HG03442 (cell line): ENCODE measurements at regions not wholly inside any gene's neighbourhood (a gene's known extent, or its start where the extent isn't known, plus 50 kb on each side); places are given as distances from the start of the nearest gene placed in this dataset.

Source experiments
- ATAC-seq: cut with Tn5 transposase; IDR thresholded peaks from one replicate; pipeline ENCODE4 v1.9.1; 2021; ENCODE audit warnings: mild to moderate bottlenecking, moderate library complexity; ENCODE audit not compliant: unreplicated experiment

GRCh38 chr2:136062066-136062837 lies 55.7 kb downstream of the CXCR4 start:
- ATAC-seq: no peak

- no peak for ATAC-seq
Observed at GRCh38 chr2:136060416-136060815, 57.5 kb downstream of the CXCR4 start.

- peak; percentile 35 for ATAC-seq
Observed at GRCh38 chr2:136059036-136059472, 58.9 kb downstream of the CXCR4 start.

- ATAC-seq: no peak
Observed at GRCh38 chr2:136058262-136058661, 59.7 kb downstream of the CXCR4 start.

- ATAC-seq: no peak
Observed at GRCh38 chr2:136057802-136058140, 60.2 kb downstream of the CXCR4 start.

GRCh38 chr2:136057023-136057801 lies 60.7 kb downstream of the CXCR4 start:
- peak; percentile 35 for ATAC-seq

- ATAC-seq: peak; percentile 27
Observed at GRCh38 chr2:136055929-136056688, 61.8 kb downstream of the CXCR4 start.

- no peak for ATAC-seq
Observed at GRCh38 chr2:136054856-136055255, 63.1 kb downstream of the CXCR4 start.

GRCh38 chr2:136052369-136053362 lies 65.3 kb downstream of the CXCR4 start:
- ATAC-seq: peak; percentile 46

- ATAC-seq: no peak
Observed at GRCh38 chr2:136051725-136052048, 66.3 kb upstream of the DARS1 start.

- ATAC-seq: peak; percentile 49
Observed at GRCh38 chr2:136051001-136051724, 65.7 kb upstream of the DARS1 start.

- ATAC-seq: no peak
Observed at GRCh38 chr2:136049991-136050920, 64.8 kb upstream of the DARS1 start.

GRCh38 chr2:136049011-136049742 lies 63.8 kb upstream of the DARS1 start:
- no peak for ATAC-seq

GRCh38 chr2:136045835-136046570 lies 60.6 kb upstream of the DARS1 start:
- ATAC-seq: no peak

- ATAC-seq: no peak
Observed at GRCh38 chr2:136045344-136045743, 59.9 kb upstream of the DARS1 start.
